ENCODE measurements at regions not wholly inside any gene's neighbourhood (a gene's known extent, or its start where the extent isn't known, plus 50 kb on each side); places are given as distances from the start of the nearest gene placed in this dataset.

- Histone ChIP-seq H3K27me3 (replicated peaks; ENCODE audit: control insufficient read depth, insufficient read depth, low read length) (0 out of 2 replicates have a peak, but pooled peaks cover 1% of the 10 kb centered on the region), H3K4me1 (peaks cover 12% of the 10 kb centered on the region), H3K36me3 (ENCODE audit: control insufficient read depth, insufficient read depth, low read length) (no peaks in the 10 kb centered on the region), H3K9me3 (peaks cover 4% of the 10 kb centered on the region; the same call in 1 of the 2 replicates), H3K4me3 (ENCODE audit: low read depth, low read length) (no peak overlapping the region)
- ChIA-PET POLR2A (no interaction called here), CTCF (no interaction called here)
- TF ChIP-seq, protein P1, sequence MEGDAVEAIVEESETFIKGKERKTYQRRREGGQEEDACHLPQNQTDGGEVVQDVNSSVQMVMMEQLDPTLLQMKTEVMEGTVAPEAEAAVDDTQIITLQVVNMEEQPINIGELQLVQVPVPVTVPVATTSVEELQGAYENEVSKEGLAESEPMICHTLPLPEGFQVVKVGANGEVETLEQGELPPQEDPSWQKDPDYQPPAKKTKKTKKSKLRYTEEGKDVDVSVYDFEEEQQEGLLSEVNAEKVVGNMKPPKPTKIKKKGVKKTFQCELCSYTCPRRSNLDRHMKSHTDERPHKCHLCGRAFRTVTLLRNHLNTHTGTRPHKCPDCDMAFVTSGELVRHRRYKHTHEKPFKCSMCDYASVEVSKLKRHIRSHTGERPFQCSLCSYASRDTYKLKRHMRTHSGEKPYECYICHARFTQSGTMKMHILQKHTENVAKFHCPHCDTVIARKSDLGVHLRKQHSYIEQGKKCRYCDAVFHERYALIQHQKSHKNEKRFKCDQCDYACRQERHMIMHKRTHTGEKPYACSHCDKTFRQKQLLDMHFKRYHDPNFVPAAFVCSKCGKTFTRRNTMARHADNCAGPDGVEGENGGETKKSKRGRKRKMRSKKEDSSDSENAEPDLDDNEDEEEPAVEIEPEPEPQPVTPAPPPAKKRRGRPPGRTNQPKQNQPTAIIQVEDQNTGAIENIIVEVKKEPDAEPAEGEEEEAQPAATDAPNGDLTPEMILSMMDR (IDR thresholded peaks at IDR 0.05; ENCODE audit: insufficient read depth in 1 of 2, low read depth in 1 of 2, low read length in 1 of 2, severe bottlenecking in 1 of 2, unreplicated experiment in 1 of 2) = no peak
- BruUV-seq (replicated peaks) = no TSS peak
- no peak overlapping the region for H3K27ac Mint-ChIP-seq (ENCODE audit: unreplicated experiment)
- no peak overlapping the region for H3K4me3 Mint-ChIP-seq (ENCODE audit: unreplicated experiment)
- H3K27me3 Mint-ChIP-seq (ENCODE audit: insufficient read depth, unreplicated experiment) = no peaks in the 10 kb centered on the region
- H3K9me3 Mint-ChIP-seq (ENCODE audit: unreplicated experiment) = no peaks in the 10 kb centered on the region
- no peak for DNase-seq
- intact Hi-C loops (cut with micrococcal nuclease; ENCODE audit: unreplicated experiment) = no loop called here
- H3K4me1 Mint-ChIP-seq (ENCODE audit: low read depth, unreplicated experiment) = no peaks in the 10 kb centered on the region
- H3K36me3 Mint-ChIP-seq (ENCODE audit: insufficient read depth, unreplicated experiment) = no peaks in the 10 kb centered on the region
Observed at GRCh38 chr13:40119852-40120251, 464.4 kb downstream of the COG6 start.

DNA sequence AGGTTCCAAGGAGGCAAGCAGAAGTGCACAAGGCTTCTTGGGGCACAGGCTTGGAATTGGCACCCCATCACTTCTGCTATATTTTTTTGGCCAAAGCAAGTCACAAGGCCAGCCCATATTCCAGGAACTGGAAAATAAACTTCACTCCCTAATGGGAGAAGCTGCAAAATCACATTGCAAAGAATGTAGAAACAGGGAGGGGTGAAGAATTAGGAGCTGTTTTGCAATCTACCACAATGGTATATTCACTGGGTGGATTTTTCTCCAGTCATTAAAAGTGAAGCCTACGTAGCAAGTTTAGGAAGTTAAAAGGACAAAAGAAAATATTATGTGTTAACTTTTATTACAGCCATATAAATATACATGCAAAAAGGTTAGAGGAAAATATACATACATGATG lies 464.8 kb downstream of the COG6 start:
- Histone ChIP-seq H3K4me3 (ENCODE audit: low read depth, low read length) (no peak overlapping the region), H3K36me3 (ENCODE audit: control insufficient read depth, insufficient read depth, low read length) (no peaks in the 10 kb centered on the region), H3K27me3 (replicated peaks; ENCODE audit: control insufficient read depth, insufficient read depth, low read length) (0 out of 2 replicates have a peak, but pooled peaks cover 1% of the 10 kb centered on the region), H3K4me1 (peaks cover 12% of the 10 kb centered on the region), H3K9me3 (peaks cover 4% of the 10 kb centered on the region; the same call in 1 of the 2 replicates)
- no peaks in the 10 kb centered on the region for H3K9me3 Mint-ChIP-seq (ENCODE audit: unreplicated experiment)
- no TSS peak for BruUV-seq (replicated peaks)
- intact Hi-C loops (cut with micrococcal nuclease; ENCODE audit: unreplicated experiment) = no loop called here
- no peaks in the 10 kb centered on the region for H3K36me3 Mint-ChIP-seq (ENCODE audit: insufficient read depth, unreplicated experiment)
- H3K27ac Mint-ChIP-seq (ENCODE audit: unreplicated experiment) = no peak overlapping the region
- TF ChIP-seq, protein P1 (IDR thresholded peaks at IDR 0.05; ENCODE audit: insufficient read depth in 1 of 2, low read depth in 1 of 2, low read length in 1 of 2, severe bottlenecking in 1 of 2, unreplicated experiment in 1 of 2) = no peak
- DNase-seq = no peak
- CTCF ChIA-PET = no interaction called here
- no peak overlapping the region for H3K4me3 Mint-ChIP-seq (ENCODE audit: unreplicated experiment)
- H3K4me1 Mint-ChIP-seq (ENCODE audit: low read depth, unreplicated experiment) = no peaks in the 10 kb centered on the region
- POLR2A ChIA-PET = no interaction called here
- no peaks in the 10 kb centered on the region for H3K27me3 Mint-ChIP-seq (ENCODE audit: insufficient read depth, unreplicated experiment)

DNA sequence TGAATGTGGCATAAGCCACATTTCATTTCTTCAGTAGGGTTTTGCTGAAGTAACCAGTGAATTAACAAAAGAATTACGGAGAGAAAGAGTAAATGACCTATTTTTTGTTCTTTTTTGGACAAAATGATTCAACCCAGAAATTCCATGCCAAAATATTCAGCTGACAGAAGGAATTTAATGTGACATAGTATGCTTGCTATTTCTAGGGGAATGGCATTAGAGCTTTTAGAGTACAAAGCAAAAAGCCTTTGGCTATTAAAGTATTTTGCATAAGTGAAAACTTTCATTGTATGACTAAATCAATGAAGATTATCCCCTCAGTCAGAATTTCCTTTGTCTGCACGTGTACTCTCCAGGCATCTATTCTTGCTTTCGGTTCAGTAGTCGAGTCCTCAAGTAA lies 465.3 kb downstream of the COG6 start:
- Histone ChIP-seq H3K27me3 (replicated peaks; ENCODE audit: control insufficient read depth, insufficient read depth, low read length) (0 out of 2 replicates have a peak, but pooled peaks cover 1% of the 10 kb centered on the region), H3K9me3 (peaks cover 4% of the 10 kb centered on the region; the same call in 1 of the 2 replicates), H3K4me1 (peaks cover 9% of the 10 kb centered on the region), H3K4me3 (ENCODE audit: low read depth, low read length) (no peak overlapping the region), H3K36me3 (ENCODE audit: control insufficient read depth, insufficient read depth, low read length) (no peaks in the 10 kb centered on the region)
- H3K9me3 Mint-ChIP-seq (ENCODE audit: unreplicated experiment) = no peaks in the 10 kb centered on the region
- no peaks in the 10 kb centered on the region for H3K4me1 Mint-ChIP-seq (ENCODE audit: low read depth, unreplicated experiment)
- intact Hi-C loops (cut with micrococcal nuclease; ENCODE audit: unreplicated experiment) = no loop called here
- no TSS peak for BruUV-seq (replicated peaks)
- TF ChIP-seq, protein P1 (IDR thresholded peaks at IDR 0.05; ENCODE audit: insufficient read depth in 1 of 2, low read depth in 1 of 2, low read length in 1 of 2, severe bottlenecking in 1 of 2, unreplicated experiment in 1 of 2) = no peak
- no peaks in the 10 kb centered on the region for H3K27me3 Mint-ChIP-seq (ENCODE audit: insufficient read depth, unreplicated experiment)
- ChIA-PET CTCF (no interaction called here), POLR2A (no interaction called here)
- no peak for DNase-seq
- no peak overlapping the region for H3K4me3 Mint-ChIP-seq (ENCODE audit: unreplicated experiment)
- H3K27ac Mint-ChIP-seq (ENCODE audit: unreplicated experiment) = no peak overlapping the region
- H3K36me3 Mint-ChIP-seq (ENCODE audit: insufficient read depth, unreplicated experiment) = no peaks in the 10 kb centered on the region

All from Caco-2 (cell line).